ENCODE measurements at regions not wholly inside any gene's neighbourhood (a gene's known extent, or its start where the extent isn't known, plus 50 kb on each side); places are given as distances from the start of the nearest gene placed in this dataset.

DNA sequence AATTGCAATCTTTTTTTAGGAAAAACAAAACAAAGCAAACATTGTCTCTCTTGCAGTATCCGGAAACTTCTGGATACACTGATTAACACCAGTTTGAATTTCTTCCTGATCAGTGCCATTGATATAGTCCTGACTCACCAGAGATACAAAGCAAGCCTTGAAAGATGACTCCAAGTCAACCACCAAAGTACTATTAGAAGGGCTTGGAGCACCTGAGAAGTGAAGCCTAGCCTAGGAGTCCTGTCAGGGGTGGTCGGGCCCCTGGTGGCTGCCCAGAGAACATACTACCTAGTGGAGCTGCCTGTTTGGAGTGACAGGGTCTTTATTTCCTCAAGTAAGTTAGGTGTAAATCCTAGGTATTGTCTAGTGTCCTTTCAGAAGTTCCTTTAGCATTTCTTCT, 593.2 kb downstream of the ZNF674 start:
- TF ChIP-seq, protein P1, sequence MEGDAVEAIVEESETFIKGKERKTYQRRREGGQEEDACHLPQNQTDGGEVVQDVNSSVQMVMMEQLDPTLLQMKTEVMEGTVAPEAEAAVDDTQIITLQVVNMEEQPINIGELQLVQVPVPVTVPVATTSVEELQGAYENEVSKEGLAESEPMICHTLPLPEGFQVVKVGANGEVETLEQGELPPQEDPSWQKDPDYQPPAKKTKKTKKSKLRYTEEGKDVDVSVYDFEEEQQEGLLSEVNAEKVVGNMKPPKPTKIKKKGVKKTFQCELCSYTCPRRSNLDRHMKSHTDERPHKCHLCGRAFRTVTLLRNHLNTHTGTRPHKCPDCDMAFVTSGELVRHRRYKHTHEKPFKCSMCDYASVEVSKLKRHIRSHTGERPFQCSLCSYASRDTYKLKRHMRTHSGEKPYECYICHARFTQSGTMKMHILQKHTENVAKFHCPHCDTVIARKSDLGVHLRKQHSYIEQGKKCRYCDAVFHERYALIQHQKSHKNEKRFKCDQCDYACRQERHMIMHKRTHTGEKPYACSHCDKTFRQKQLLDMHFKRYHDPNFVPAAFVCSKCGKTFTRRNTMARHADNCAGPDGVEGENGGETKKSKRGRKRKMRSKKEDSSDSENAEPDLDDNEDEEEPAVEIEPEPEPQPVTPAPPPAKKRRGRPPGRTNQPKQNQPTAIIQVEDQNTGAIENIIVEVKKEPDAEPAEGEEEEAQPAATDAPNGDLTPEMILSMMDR (IDR thresholded peaks at IDR 0.05), result no peak
- no peak for TF ChIP-seq POLR2A (IDR thresholded peaks at IDR 0.05)

All from thyroid gland (tissue), 4 donors.